GM18907 (cell line): ENCODE measurements at regions not wholly inside any gene's neighbourhood (a gene's known extent, or its start where the extent isn't known, plus 50 kb on each side); places are given as distances from the start of the nearest gene placed in this dataset.

Experiments used
- ATAC-seq: cut with Tn5 transposase; IDR thresholded peaks from one replicate; pipeline ENCODE4 v1.9.1; 2021; ENCODE audit warnings: mild to moderate bottlenecking, moderate library complexity; ENCODE audit not compliant: unreplicated experiment

DNA sequence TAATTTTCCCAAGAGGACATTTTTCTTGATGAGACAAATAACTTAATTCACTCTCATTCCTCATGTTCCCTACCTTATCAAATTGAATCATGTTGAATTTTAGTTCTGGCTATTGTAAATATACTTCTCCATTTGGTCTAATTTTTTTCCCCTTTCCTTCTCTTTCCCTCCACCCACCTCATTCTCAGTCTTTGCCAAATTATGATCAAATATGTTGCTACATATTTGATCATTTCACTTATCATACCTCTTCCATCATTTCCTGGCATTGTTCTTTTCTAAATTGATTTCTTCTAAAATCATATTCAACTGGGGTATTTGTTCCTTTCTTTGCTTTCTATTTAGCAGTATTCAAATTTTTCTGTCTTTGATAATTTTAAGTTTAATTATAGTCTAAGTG, 52.3 kb downstream of the HDGFL1 start:
- ATAC-seq, result no peak

DNA sequence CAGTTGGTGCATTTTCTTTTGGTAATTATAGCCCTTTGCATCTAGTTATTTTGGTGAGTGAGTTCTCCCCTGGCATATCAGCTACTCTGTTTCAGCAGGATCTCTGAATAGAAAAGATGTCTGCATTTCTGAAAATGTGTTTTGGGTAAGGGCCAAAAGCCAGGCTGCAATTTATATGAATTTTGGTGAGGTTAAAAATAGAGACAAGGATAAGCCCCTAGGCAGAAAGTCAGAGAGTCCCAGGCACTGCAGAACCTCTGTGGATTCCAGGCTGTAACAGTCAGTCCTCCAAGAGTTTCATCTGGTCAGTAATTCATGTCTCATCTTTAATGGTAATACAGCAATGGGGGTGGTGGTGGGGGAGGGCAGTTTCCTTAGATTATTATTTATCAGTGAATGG, 53.0 kb downstream of the HDGFL1 start:
- no peak for ATAC-seq

- no peak for ATAC-seq
Observed at GRCh38 chr6:22622813-22623212, 53.4 kb downstream of the HDGFL1 start.

DNA sequence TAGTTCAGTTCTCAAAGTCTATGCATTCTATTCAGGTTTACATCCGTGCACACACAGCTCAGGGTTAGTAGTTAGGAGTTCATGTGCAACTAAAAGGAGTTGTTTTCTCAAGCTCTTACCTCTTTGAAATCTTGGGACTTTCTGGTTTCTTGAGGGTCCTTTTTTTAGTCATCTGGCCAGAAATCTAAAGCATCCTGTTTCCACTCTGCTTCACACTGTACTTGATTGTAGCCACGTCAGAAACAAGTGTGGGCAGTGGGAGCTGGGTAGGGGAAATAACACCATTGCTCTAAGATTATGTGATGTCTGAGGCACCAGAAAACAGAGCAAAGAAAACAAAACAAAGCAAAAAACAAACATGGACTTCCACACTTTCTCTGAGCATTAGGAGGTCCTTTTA, 58.3 kb downstream of the HDGFL1 start:
- no peak for ATAC-seq

- no peak for ATAC-seq
Observed at GRCh38 chr6:22631091-22631490, 61.7 kb downstream of the HDGFL1 start.

DNA sequence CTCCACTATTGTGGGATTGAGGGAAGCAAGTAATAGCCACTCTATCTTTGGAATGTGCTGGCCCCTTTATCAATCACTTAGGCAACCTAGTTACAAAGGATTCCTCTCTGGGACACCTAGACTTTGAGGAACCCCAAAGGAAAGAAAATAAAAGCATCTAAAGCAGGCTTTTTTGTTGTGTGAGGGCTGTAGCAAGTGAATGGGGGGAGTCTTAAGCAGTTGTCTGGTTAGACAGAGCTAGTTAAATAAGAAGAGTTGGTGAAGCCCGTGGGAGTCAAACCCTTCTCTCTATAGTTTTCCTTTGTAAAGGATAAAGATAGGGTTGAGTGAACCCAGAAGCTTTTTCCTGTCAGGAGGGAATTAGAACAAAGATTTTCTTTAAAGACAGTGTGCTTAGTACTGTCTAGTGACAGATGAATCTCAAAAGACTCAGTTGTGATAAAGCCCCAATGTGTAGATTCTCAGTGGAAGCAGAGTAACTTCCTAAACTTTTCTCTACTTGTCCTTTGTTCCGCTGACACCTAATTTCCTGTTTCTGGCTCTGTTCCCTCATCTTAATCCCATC, 63.3 kb downstream of the HDGFL1 start:
- ATAC-seq, result no peak

DNA sequence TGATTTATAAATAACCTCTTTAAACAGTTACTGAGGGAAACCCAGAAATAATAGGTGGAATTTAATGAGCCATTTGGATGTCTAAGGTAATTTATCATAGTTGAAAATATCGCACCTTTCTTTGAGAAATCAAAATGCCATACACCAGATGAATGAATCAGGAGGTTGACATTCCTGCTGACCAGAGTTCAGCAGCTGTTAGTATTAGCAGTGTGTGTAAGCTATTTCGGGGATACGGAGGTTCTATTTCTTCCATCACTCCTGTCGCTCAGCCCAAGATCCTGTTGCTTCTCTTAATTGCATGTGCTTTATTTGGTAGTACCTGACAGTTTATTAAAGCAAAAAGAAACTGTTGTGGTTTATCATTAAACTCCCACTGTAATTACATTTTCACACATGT, 67.1 kb downstream of the HDGFL1 start:
- no peak for ATAC-seq

GRCh38 chr6:22637782-22638181, 68.4 kb downstream of the HDGFL1 start:
- no peak for ATAC-seq

- ATAC-seq, result no peak
Observed at GRCh38 chr6:22638320-22638719, 69.0 kb downstream of the HDGFL1 start.

DNA sequence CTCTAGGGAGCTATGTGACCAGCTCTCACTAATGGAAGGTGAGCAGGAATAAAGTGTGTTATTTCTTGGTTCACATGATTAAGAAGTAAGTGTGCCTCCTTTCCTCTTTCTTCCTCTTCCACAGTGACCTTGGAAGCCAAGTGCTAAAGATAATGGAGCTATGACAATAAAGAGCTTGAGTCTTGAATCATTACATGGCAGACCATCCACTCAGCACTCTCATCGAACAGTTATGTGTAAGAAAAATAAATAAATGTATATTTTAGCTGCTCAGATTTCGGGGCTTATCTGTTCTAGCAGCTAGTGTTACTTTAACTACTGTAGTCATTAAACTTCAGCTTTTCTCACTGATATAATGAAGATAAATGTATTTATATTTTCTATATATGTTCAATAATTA, 72.9 kb downstream of the HDGFL1 start:
- no peak for ATAC-seq

DNA sequence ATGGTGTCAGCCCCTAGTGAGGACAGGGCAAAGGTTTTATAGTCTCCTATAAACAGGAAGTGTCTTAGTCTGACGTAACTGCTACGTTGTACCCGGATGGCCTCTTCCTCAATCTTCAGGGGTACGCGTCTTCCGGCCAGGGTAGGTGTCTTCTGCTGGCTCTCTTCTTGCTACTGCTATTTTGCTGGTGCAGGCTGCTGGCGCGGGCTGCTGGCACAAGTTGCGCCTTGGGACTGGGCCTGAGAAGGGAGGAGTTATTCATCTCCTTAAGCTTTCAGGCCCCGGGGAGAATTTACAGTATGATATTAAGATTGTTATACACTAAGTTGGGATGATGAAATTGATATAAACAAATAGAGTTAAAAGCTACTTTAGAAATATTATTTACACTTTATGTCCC, 74.4 kb downstream of the HDGFL1 start:
- no peak for ATAC-seq

- no peak for ATAC-seq
Observed at GRCh38 chr6:22647719-22648118, 78.4 kb downstream of the HDGFL1 start.

DNA sequence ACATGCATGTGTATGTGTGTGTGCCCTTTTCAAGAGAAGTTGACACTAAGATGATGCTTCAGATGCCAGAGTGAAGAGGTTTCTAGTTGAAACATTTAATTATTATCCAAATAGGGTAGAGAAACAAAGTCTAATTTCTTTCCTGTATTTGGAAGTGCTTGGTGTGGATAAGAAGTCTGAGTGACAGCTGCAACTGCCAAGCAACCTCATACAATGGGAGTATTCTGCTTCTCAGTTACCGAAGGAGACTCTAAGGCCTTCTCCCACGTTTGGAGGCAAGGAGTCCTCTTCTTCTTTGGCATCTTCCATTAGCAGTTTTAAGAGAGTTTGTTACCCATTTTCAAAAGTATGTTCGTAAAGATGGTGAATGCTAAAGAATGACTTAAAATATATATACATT, 82.4 kb downstream of the HDGFL1 start:
- no peak for ATAC-seq

- ATAC-seq, result no peak
Observed at GRCh38 chr6:22653980-22654610, 84.7 kb downstream of the HDGFL1 start.

GRCh38 chr6:22656706-22657351, 87.5 kb downstream of the HDGFL1 start:
- peak; percentile 91 for ATAC-seq

- peak; percentile 74 for ATAC-seq
Observed at GRCh38 chr6:22657352-22657980, 88.1 kb downstream of the HDGFL1 start.

GRCh38 chr6:22658183-22658582, 88.8 kb downstream of the HDGFL1 start:
- ATAC-seq, result no peak

DNA sequence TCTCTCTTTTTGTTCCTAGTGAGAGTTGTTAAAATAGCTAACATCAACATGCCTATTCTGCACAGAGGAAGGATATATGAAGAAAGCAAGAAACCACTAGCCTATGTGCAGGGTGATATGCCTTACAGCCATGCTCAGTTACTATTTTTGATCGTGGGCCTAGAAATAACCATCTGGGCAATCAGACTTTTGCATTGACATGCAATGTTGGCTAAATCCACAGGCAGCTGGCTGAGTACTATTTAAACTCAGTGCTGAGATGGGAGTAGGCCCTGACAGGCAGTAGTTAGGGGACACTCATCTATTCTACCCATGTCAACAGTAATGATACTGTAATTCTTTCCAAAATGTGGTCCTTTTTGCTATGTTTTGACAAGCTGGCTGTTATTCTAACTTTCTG, 89.6 kb downstream of the HDGFL1 start:
- ATAC-seq, result no peak

DNA sequence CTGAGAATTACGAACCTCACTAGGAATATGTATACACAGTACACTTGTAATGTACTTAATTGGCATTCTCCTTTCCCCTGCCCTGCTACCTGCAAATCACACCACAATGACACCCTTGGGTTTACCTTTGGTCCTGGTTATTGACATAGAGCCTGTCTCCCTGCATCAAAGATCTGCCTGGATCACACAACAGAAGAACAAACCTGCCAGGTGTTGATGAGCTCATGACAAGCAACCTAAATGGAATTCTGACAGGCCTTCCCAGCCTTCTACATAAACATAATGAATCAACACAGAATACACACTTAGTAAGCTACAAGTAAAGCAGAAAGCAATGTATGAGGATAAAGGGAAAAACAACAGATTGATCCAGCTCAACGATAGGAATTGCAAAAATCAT, 95.6 kb downstream of the HDGFL1 start:
- ATAC-seq, result no peak

GRCh38 chr6:22666021-22666420, 96.7 kb downstream of the HDGFL1 start:
- ATAC-seq, result no peak

DNA sequence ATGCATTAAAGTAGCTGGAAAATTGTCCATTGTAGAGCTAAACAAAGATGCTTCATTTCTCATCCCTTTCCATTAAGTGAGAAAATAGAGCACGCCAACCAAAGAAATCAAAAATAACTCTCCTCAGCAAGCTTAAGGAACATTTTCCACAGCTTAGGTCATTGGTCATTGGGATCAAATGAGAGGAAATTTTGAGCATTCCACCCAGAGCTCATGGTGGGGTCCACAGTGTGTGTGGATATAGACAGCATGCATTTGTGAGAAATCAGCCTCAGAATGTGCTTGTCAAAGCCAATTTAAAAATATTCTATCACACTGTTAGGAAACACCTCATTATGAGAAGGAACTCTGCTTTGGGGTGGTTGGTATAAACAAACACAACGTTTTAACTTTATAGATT, 97.2 kb downstream of the HDGFL1 start:
- no peak for ATAC-seq

DNA sequence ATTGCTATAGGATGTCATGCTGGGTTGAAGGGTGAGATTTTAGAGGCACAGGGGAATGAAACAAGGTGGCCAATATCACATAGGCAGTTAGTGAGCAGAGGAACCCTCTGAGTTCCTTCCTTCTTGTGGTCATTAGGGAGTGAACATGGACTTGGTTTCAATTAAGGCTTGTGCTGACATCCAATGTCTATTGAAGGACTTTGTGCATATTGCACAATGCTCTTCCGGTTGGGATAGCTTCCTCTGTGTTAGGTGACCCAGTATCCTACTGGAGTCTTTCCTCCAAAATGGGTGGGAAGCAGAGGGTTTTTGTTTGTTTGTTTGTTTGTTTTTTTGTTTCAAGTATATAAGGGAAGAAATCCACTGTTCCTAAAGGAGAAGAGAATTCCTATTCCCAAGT, 98.5 kb downstream of the HDGFL1 start:
- ATAC-seq, result no peak
